HEK293T (cell line): ENCODE measurements at regions not wholly inside any gene's neighbourhood (a gene's known extent, or its start where the extent isn't known, plus 50 kb on each side); places are given as distances from the start of the nearest gene placed in this dataset.

Experiments
- CTCF ChIA-PET: fragments of 350-600 bp; formaldehyde crosslinking; extraction: SDS; loops from one replicate; lab custom pipeline; 2021; ENCODE audit warnings: antibody characterized with exemption, inconsistent platforms; lab: Yijun Ruan, JAX
- POLR2A ChIA-PET: fragments of 350-600 bp; formaldehyde crosslinking; extraction: SDS; loops from one replicate; lab custom pipeline; 2020; ENCODE audit warnings: antibody characterized with exemption, inconsistent platforms; lab: Yijun Ruan, JAX
- DNase-seq: peaks from one replicate; pipeline ENCODE4 v3.0.0; 2012; ENCODE audit warnings: mixed read lengths; ENCODE audit errors: extremely low spot score
- ARNT ChIP-seq: fragments of 450-650 bp; IDR thresholded peaks from 2 replicates; pipeline ENCODE4 v1.6.1; 2017; ENCODE audit warnings: mild to moderate bottlenecking
- BHLHE40 ChIP-seq: fragments of 450-650 bp; IDR thresholded peaks from 2 replicates; pipeline ENCODE4 v1.6.1; 2016; ENCODE audit warnings: mild to moderate bottlenecking, moderate library complexity, borderline replicate concordance
- CTBP1 ChIP-seq: fragments of 450-650 bp; IDR thresholded peaks from 2 replicates; pipeline ENCODE4 v1.6.1; 2016; ENCODE audit warnings: borderline replicate concordance
- ELF4 ChIP-seq: fragments of 450-650 bp; IDR thresholded peaks from 2 replicates; pipeline ENCODE4 v1.6.1; 2017; ENCODE audit warnings: antibody characterized with exemption
- FOXA1 ChIP-seq: fragments of 450-650 bp; IDR thresholded peaks from 2 replicates; pipeline ENCODE4 v1.6.1; 2016; ENCODE audit warnings: mild to moderate bottlenecking
- FOXK2 ChIP-seq: fragments of 450-650 bp; IDR thresholded peaks from 2 replicates; pipeline ENCODE4 v1.6.1; 2016; ENCODE audit warnings: mild to moderate bottlenecking
- FOXM1 ChIP-seq: fragments of 450-650 bp; IDR thresholded peaks from 2 replicates; pipeline ENCODE4 v1.6.1; 2017; ENCODE audit warnings: mild to moderate bottlenecking, borderline replicate concordance
- HDGF ChIP-seq: fragments of 450-650 bp; IDR thresholded peaks from 2 replicates; pipeline ENCODE4 v1.6.1; 2017; ENCODE audit warnings: antibody characterized with exemption, borderline replicate concordance
- L3MBTL2 ChIP-seq: fragments of 450-650 bp; conservative IDR thresholded peaks from 2 replicates; pipeline ENCODE4 v1.6.1; 2016; ENCODE audit warnings: mild to moderate bottlenecking
- LEF1 ChIP-seq: fragments of 450-650 bp; IDR thresholded peaks from 2 replicates; pipeline ENCODE4 v1.6.1; 2017; ENCODE audit warnings: mild to moderate bottlenecking, borderline replicate concordance
- NFRKB ChIP-seq: fragments of 450-650 bp; IDR thresholded peaks from 2 replicates; pipeline ENCODE4 v1.6.1; 2016; ENCODE audit warnings: mild to moderate bottlenecking, moderate library complexity
- PKNOX1 ChIP-seq: fragments of 450-650 bp; IDR thresholded peaks from 2 replicates; pipeline ENCODE4 v1.6.1; 2016
- SP1 ChIP-seq: fragments of 450-650 bp; IDR thresholded peaks from 2 replicates; pipeline ENCODE4 v1.6.1; 2017
- SUZ12 ChIP-seq: fragments of 450-650 bp; IDR thresholded peaks from 2 replicates; pipeline ENCODE4 v1.6.1; 2016; ENCODE audit warnings: mild to moderate bottlenecking
- TARDBP ChIP-seq: fragments of 450-650 bp; IDR thresholded peaks from 2 replicates; pipeline ENCODE4 v1.6.1; 2016
- ZNF384 ChIP-seq: fragments of 450-650 bp; IDR thresholded peaks from 2 replicates; pipeline ENCODE4 v1.6.1; 2016

GRCh38 chr4:145287351-145287750, 107.0 kb upstream of the OTUD4 start:
- ChIA-PET CTCF (interaction anchor here (0.6 kb wide), 1 partner anchor 1101 kb away, joined by 3 read pairs; no protein-coding TSS in a partner anchor), POLR2A (no interaction called here)
- no peak for DNase-seq
- no peak for TF ChIP-seq BHLHE40

GRCh38 chr4:145285928-145286327, 105.5 kb upstream of the OTUD4 start:
- TF ChIP-seq FOXK2 = no peak
- TF ChIP-seq SP1 = no peak
- no peak for TF ChIP-seq BHLHE40
- TF ChIP-seq ARNT = no peak
- TF ChIP-seq LEF1 = no peak
- no peak for TF ChIP-seq L3MBTL2
- TF ChIP-seq NFRKB = no peak
- no peak for TF ChIP-seq SUZ12
- no peak for TF ChIP-seq FOXM1
- TF ChIP-seq HDGF = no peak
- no peak for TF ChIP-seq CTBP1
- no peak for TF ChIP-seq PKNOX1
- TF ChIP-seq ELF4 = no peak
- no peak for TF ChIP-seq FOXA1
- TF ChIP-seq ZNF384 = no peak
- TF ChIP-seq TARDBP = no peak
- ChIA-PET POLR2A (no interaction called here), CTCF (no interaction called here)
- DNase-seq = no peak

- CTCF ChIA-PET = no interaction called here
- TF ChIP-seq SP1 (no peak), BHLHE40 (no peak), FOXK2 (no peak), PKNOX1 (no peak), FOXM1 (no peak), HDGF (no peak), ELF4 (no peak), NFRKB (no peak), LEF1 (no peak), TARDBP (no peak), ZNF384 (no peak), CTBP1 (no peak), L3MBTL2 (no peak), FOXA1 (no peak), SUZ12 (no peak), ARNT (no peak)
Measured at GRCh38 chr4:145283909-145284308, 103.5 kb upstream of the OTUD4 start.

GRCh38 chr4:145281951-145282350, 101.6 kb upstream of the OTUD4 start:
- DNase-seq = no peak
- POLR2A ChIA-PET = no interaction called here
- no peak for TF ChIP-seq FOXM1
- no peak for TF ChIP-seq ZNF384
- CTCF ChIA-PET = interaction anchor here (0.6 kb wide), 1 partner anchor 618 kb away, joined by 3 read pairs; no protein-coding TSS in a partner anchor

More at GRCh38 chr4:145283909-145284308, 103.5 kb upstream of the OTUD4 start:
- POLR2A ChIA-PET = no interaction called here
- DNase-seq = peak; percentile 20

- TF ChIP-seq L3MBTL2 (no peak), LEF1 (no peak), FOXM1 (no peak), NFRKB (no peak), FOXK2 (no peak), ZNF384 (no peak), SUZ12 (no peak), ELF4 (no peak), CTBP1 (no peak), TARDBP (no peak), SP1 (no peak), PKNOX1 (no peak), BHLHE40 (no peak), ARNT (no peak)
- ChIA-PET POLR2A (no interaction called here), CTCF (no interaction called here)
- DNase-seq = no peak
Measured at GRCh38 chr4:145281224-145281623, 100.8 kb upstream of the OTUD4 start.

GRCh38 chr4:145280541-145280940, 100.2 kb upstream of the OTUD4 start:
- no peak for DNase-seq
- ChIA-PET CTCF (no interaction called here), POLR2A (no interaction called here)
- 0 out of 2 replicates have a peak, but pooled peaks have one; percentile 2 for TF ChIP-seq PKNOX1
- TF ChIP-seq ELF4 = no peak
